ENCODE measurements at regions not wholly inside any gene's neighbourhood (a gene's known extent, or its start where the extent isn't known, plus 50 kb on each side); places are given as distances from the start of the nearest gene placed in this dataset.

- CTCF ChIA-PET: no interaction called here
- Mint-ChIP-seq H3K4me3 (ENCODE audit: low read depth, unreplicated experiment) (no peak overlapping the region), H3K9me3 (ENCODE audit: low read depth, unreplicated experiment) (no peaks in the 10 kb centered on the region), H3K27ac (ENCODE audit: unreplicated experiment) (no peak overlapping the region), H3K27me3 (ENCODE audit: unreplicated experiment) (no peaks in the 10 kb centered on the region), H3K36me3 (ENCODE audit: insufficient read depth, unreplicated experiment) (no peaks in the 10 kb centered on the region), H3K4me1 (ENCODE audit: low read depth, unreplicated experiment) (peaks cover 8% of the 10 kb centered on the region)
- no peak for TF ChIP-seq CTCF (IDR thresholded peaks at IDR 0.05; ENCODE audit: unreplicated experiment)
- intact Hi-C loops (cut with micrococcal nuclease; ENCODE audit: unreplicated experiment): no loop called here
- BruUV-seq (replicated peaks): no TSS peak
- no peak for DNase-seq
Observed at GRCh38 chr10:65620404-65621048, 1305.3 kb upstream of the LRRTM3 start.

- CTCF ChIA-PET: no interaction called here
- H3K27me3 Mint-ChIP-seq (ENCODE audit: unreplicated experiment): no peaks in the 10 kb centered on the region
- no peak for DNase-seq
Observed at GRCh38 chr10:65622608-65623007, 1303.2 kb upstream of the LRRTM3 start.

GRCh38 chr10:65628493-65629139, 1297.2 kb upstream of the LRRTM3 start:
- Mint-ChIP-seq H3K36me3 (ENCODE audit: insufficient read depth, unreplicated experiment) (no peaks in the 10 kb centered on the region), H3K27me3 (ENCODE audit: unreplicated experiment) (no peaks in the 10 kb centered on the region), H3K27ac (ENCODE audit: unreplicated experiment) (no peak overlapping the region), H3K4me1 (ENCODE audit: low read depth, unreplicated experiment) (no peaks in the 10 kb centered on the region), H3K4me3 (ENCODE audit: low read depth, unreplicated experiment) (no peak overlapping the region), H3K9me3 (ENCODE audit: low read depth, unreplicated experiment) (peaks cover 5% of the 10 kb centered on the region)
- DNase-seq: no peak
- BruUV-seq (replicated peaks): no TSS peak
- TF ChIP-seq CTCF (IDR thresholded peaks at IDR 0.05; ENCODE audit: unreplicated experiment): no peak
- intact Hi-C loops (cut with micrococcal nuclease; ENCODE audit: unreplicated experiment): no loop called here
- CTCF ChIA-PET: interaction anchor here (1.0 kb wide), 1 partner anchor 64 kb away, joined by 5 read pairs; no protein-coding TSS in a partner anchor

More at GRCh38 chr10:65622608-65623007, 1303.2 kb upstream of the LRRTM3 start:
- no peaks in the 10 kb centered on the region for H3K36me3 Mint-ChIP-seq (ENCODE audit: insufficient read depth, unreplicated experiment)
- H3K4me3 Mint-ChIP-seq (ENCODE audit: low read depth, unreplicated experiment): no peak overlapping the region
- BruUV-seq (replicated peaks): no TSS peak
- no peak for TF ChIP-seq CTCF (IDR thresholded peaks at IDR 0.05; ENCODE audit: unreplicated experiment)
- H3K9me3 Mint-ChIP-seq (ENCODE audit: low read depth, unreplicated experiment): no peaks in the 10 kb centered on the region
- peaks cover 8% of the 10 kb centered on the region for H3K4me1 Mint-ChIP-seq (ENCODE audit: low read depth, unreplicated experiment)
- H3K27ac Mint-ChIP-seq (ENCODE audit: unreplicated experiment): no peak overlapping the region
- intact Hi-C loops (cut with micrococcal nuclease; ENCODE audit: unreplicated experiment): no loop called here

- BruUV-seq (replicated peaks): no TSS peak
- no peaks in the 10 kb centered on the region for H3K27me3 Mint-ChIP-seq (ENCODE audit: unreplicated experiment)
- intact Hi-C loops (cut with micrococcal nuclease; ENCODE audit: unreplicated experiment): no loop called here
- no peaks in the 10 kb centered on the region for H3K36me3 Mint-ChIP-seq (ENCODE audit: insufficient read depth, unreplicated experiment)
- peaks cover 4% of the 10 kb centered on the region for H3K9me3 Mint-ChIP-seq (ENCODE audit: low read depth, unreplicated experiment)
- CTCF ChIA-PET: no interaction called here
- no peak overlapping the region for H3K27ac Mint-ChIP-seq (ENCODE audit: unreplicated experiment)
- DNase-seq: no peak
- no peaks in the 10 kb centered on the region for H3K4me1 Mint-ChIP-seq (ENCODE audit: low read depth, unreplicated experiment)
- H3K4me3 Mint-ChIP-seq (ENCODE audit: low read depth, unreplicated experiment): no peak overlapping the region
- no peak for TF ChIP-seq CTCF (IDR thresholded peaks at IDR 0.05; ENCODE audit: unreplicated experiment)
Observed at GRCh38 chr10:65660006-65660405, 1265.8 kb upstream of the LRRTM3 start.
